Endothelial cell of umbilical vein (primary cell): ENCODE measurements at regions not wholly inside any gene's neighbourhood (a gene's known extent, or its start where the extent isn't known, plus 50 kb on each side); places are given as distances from the start of the nearest gene placed in this dataset.

ENCODE experiments used
- BruUV-seq: library from RNA; stranded (reverse); fragments of 400-500 nt; replicated peaks from 2 replicates; lab custom pipeline; 2021; lab: Mats Ljungman, UMichigan
- CTCF ChIA-PET: fragments of 300-600, 350-600 bp; sonication (Branson Sonifier 250); formaldehyde crosslinking; loops from one replicate; lab custom pipeline; 2021; ENCODE audit warnings: antibody characterized with exemption, inconsistent platforms; lab: Charles Lee
- POLR2A ChIA-PET: fragments of 300-600, 350-600 bp; sonication (Branson Sonifier 250); formaldehyde crosslinking; loops from one replicate; lab custom pipeline; 2021; ENCODE audit warnings: antibody characterized with exemption, inconsistent platforms; lab: Charles Lee
- DNase-seq: peaks from one replicate; pipeline ENCODE4 v3.0.0-alpha.2; 2011; ENCODE audit warnings: low read depth, low spot score
- FAIRE-seq: peaks from 2 replicates; lab custom pipeline; 2011; peaks lifted over from hg19 to GRCh38; lab: Jason Lieb, UNC
- H2AFZ ChIP-seq: 2 replicates; pipeline ENCODE4 v1.6.0; 2012; ENCODE audit warnings: low read depth, low read length, control low read depth, inconsistent platforms
- H3K27ac ChIP-seq: 2 replicates; pipeline ENCODE4 v1.5.1; 2011; ENCODE audit warnings: low read depth, mild to moderate bottlenecking, control low read depth, low read length, moderate library complexity; ENCODE audit not compliant: insufficient read depth
- H3K27me3 ChIP-seq, 2 experiments: 2 replicates each; pipeline versions ENCODE4 v1.6.0 to v1.6.1; 2011; ENCODE audit warnings: low read length in 2 of 2, mixed read lengths in 1 of 2; ENCODE audit not compliant: control insufficient read depth in 2 of 2, insufficient read depth in 2 of 2
- H3K36me3 ChIP-seq, 2 experiments: 2 replicates in 1 of 2; 3 replicates in 1 of 2; pipeline ENCODE4 v1.5.1; 2011; ENCODE audit warnings: low read length in 2 of 2, mild to moderate bottlenecking in 1 of 2, moderate library complexity in 1 of 2; ENCODE audit not compliant: control insufficient read depth in 2 of 2, insufficient read depth in 2 of 2; ENCODE audit errors: extremely low read depth in 1 of 2
- H3K4me1 ChIP-seq: 3 replicates; pipeline ENCODE4 v1.5.1; 2011; ENCODE audit warnings: mild to moderate bottlenecking, low read length; ENCODE audit not compliant: control insufficient read depth, insufficient read depth; ENCODE audit errors: extremely low read depth
- H3K4me2 ChIP-seq: 2 replicates; pipeline ENCODE4 v1.6.1; 2011; ENCODE audit warnings: low read length, control low read depth, mixed read lengths; ENCODE audit not compliant: insufficient read depth
- H3K4me3 ChIP-seq, 3 experiments: fragments of 200-600 bp in 1 of 3; sonication (generic), shearing (Covaris generic) in 1 of 3; replicated peaks in 1 of 3; 2 replicates each; pipeline ENCODE4 v1.5.1; 2011 to 2016; ENCODE audit warnings: control low read depth in 3 of 3, low read length in 3 of 3, mild to moderate bottlenecking in 2 of 3, inconsistent platforms in 1 of 3, low read depth in 1 of 3, moderate library complexity in 1 of 3; ENCODE audit not compliant: insufficient read depth in 1 of 3
- H3K79me2 ChIP-seq: 2 replicates; pipeline ENCODE4 v1.6.0; 2012; ENCODE audit warnings: low read length, inconsistent platforms; ENCODE audit not compliant: control insufficient read depth, insufficient read depth
- H3K9ac ChIP-seq: replicated peaks from 2 replicates; pipeline ENCODE3; 2011; ENCODE audit warnings: low read length, control low read depth; ENCODE audit not compliant: insufficient read depth; ENCODE audit errors: extremely low read depth
- H3K9me1 ChIP-seq: replicated peaks from 3 replicates; pipeline ENCODE4 v1.6.0; 2011; ENCODE audit warnings: mild to moderate bottlenecking, low read length; ENCODE audit not compliant: control insufficient read depth, insufficient read depth; ENCODE audit errors: extremely low read depth
- H3K9me3 ChIP-seq: replicated peaks from 2 replicates; pipeline ENCODE4 v1.5.1; 2012; ENCODE audit warnings: low read length, inconsistent platforms; ENCODE audit not compliant: control insufficient read depth, insufficient read depth
- H4K20me1 ChIP-seq: replicated peaks from 2 replicates; pipeline ENCODE3; 2011; ENCODE audit warnings: mild to moderate bottlenecking, low read length; ENCODE audit not compliant: control insufficient read depth, insufficient read depth; ENCODE audit errors: extremely low read depth
- EZH2 ChIP-seq: IDR thresholded peaks from 2 replicates; pipeline ENCODE4 v1.6.1; 2012; ENCODE audit warnings: borderline replicate concordance, low read depth, mild to moderate bottlenecking, moderate library complexity, low read length, inconsistent platforms; ENCODE audit not compliant: severe bottlenecking
- FOS ChIP-seq: IDR thresholded peaks from 2 replicates; pipeline ENCODE4 v1.6.1; 2011; ENCODE audit warnings: mild to moderate bottlenecking, low read length, moderate library complexity, borderline replicate concordance; ENCODE audit not compliant: insufficient read depth
- GATA2 ChIP-seq: IDR thresholded peaks from 2 replicates; pipeline ENCODE4 v1.7.0; 2011; ENCODE audit warnings: low read depth, mild to moderate bottlenecking, moderate library complexity, mixed read lengths, low read length; ENCODE audit not compliant: insufficient read length, insufficient read depth
- JUN ChIP-seq: IDR thresholded peaks from 2 replicates; pipeline ENCODE4 v1.6.1; 2011; ENCODE audit warnings: borderline replicate concordance, low read depth; ENCODE audit not compliant: insufficient read length, insufficient read depth
- MAX ChIP-seq: IDR thresholded peaks from 2 replicates; pipeline ENCODE4 v1.6.1; 2011; ENCODE audit not compliant: insufficient read depth, insufficient read length
- MYC ChIP-seq: IDR thresholded peaks from one replicate; pipeline ENCODE4 v1.6.1; 2011; ENCODE audit warnings: mild to moderate bottlenecking, low read depth, low read length
- POLR2A ChIP-seq: IDR thresholded peaks from 2 replicates; pipeline ENCODE4 v1.6.1; 2012; ENCODE audit warnings: low read depth, mild to moderate bottlenecking, control low read depth, low read length
- POLR2AphosphoS5 ChIP-seq: IDR thresholded peaks from 2 replicates; pipeline ENCODE4 v1.6.1; 2012; ENCODE audit warnings: low read depth, mild to moderate bottlenecking, control low read depth, low read length, moderate library complexity; ENCODE audit not compliant: insufficient read depth
- dilution Hi-C: fragments of 300-500 bp; cut with MboI; formaldehyde crosslinking; loops from one replicate; pipeline ENCODE4 v1.15.0; 2019; ENCODE audit warnings: low sequenced_read_pairs; ENCODE audit not compliant: extremely low pct_ligation_motif_present
- intact Hi-C: fragments of 100-400 bp; cut with micrococcal nuclease; formaldehyde crosslinking; loops from one replicate; pipeline ENCODE4 v1.10.0; 2022
- TF ChIP-seq, protein P1 (sequence below), 2 donors: IDR thresholded peaks; 1 replicate in 1 of 2; 2 replicates in 1 of 2; pipeline ENCODE4 v1.5.1; 2011; ENCODE audit warnings: low read length in 2 of 2, mild to moderate bottlenecking in 2 of 2, moderate library complexity in 2 of 2, control low read depth in 1 of 2, inconsistent platforms in 1 of 2, low read depth in 1 of 2; ENCODE audit not compliant: insufficient read depth in 1 of 2; ENCODE audit errors: extremely low read depth in 1 of 2

GRCh38 chr2:176575237-176575744 lies 306.0 kb downstream of the MTX2 start:
- Histone ChIP-seq H3K79me2 (no peaks in the 10 kb centered on the region), H3K4me2 (no peak overlapping the region), H3K27ac (no peak overlapping the region), H3K27me3 (no peaks in the 10 kb centered on the region), H4K20me1 (no peaks in the 10 kb centered on the region), H3K4me1 (no peaks in the 10 kb centered on the region), H3K36me3 (no peaks in the 10 kb centered on the region), H3K9me1 (no peaks in the 10 kb centered on the region), H3K9me3 (no peaks in the 10 kb centered on the region), H3K9ac (no peak overlapping the region), H3K4me3 (no peak overlapping the region), H2AFZ (no peak overlapping the region)
- POLR2A ChIA-PET = no interaction called here
- dilution Hi-C loops (no loop called here), intact Hi-C loops (no loop called here)
- DNase-seq = no peak
- TF ChIP-seq GATA2 (no peak), FOS (no peak), JUN (no peak), MAX (no peak), POLR2AphosphoS5 (no peak), MYC (no peak), POLR2A (no peak), EZH2 (no peak)
- TF ChIP-seq, protein P1, sequence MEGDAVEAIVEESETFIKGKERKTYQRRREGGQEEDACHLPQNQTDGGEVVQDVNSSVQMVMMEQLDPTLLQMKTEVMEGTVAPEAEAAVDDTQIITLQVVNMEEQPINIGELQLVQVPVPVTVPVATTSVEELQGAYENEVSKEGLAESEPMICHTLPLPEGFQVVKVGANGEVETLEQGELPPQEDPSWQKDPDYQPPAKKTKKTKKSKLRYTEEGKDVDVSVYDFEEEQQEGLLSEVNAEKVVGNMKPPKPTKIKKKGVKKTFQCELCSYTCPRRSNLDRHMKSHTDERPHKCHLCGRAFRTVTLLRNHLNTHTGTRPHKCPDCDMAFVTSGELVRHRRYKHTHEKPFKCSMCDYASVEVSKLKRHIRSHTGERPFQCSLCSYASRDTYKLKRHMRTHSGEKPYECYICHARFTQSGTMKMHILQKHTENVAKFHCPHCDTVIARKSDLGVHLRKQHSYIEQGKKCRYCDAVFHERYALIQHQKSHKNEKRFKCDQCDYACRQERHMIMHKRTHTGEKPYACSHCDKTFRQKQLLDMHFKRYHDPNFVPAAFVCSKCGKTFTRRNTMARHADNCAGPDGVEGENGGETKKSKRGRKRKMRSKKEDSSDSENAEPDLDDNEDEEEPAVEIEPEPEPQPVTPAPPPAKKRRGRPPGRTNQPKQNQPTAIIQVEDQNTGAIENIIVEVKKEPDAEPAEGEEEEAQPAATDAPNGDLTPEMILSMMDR (IDR thresholded peaks at IDR 0.05; ENCODE audit: extremely low read depth in 1 of 2, insufficient read depth in 1 of 2, low read depth in 1 of 2, low read length in 2 of 2) = no peak
- no TSS peak for BruUV-seq
- FAIRE-seq = no peak
- CTCF ChIA-PET = interaction anchor here (0.7 to 2.0 kb wide), 5 partner anchors 8 to 121 kb away, joined by 3 to 6 read pairs (median 4); no protein-coding TSS in a partner anchor
